ENCODE measurements at regions not wholly inside any gene's neighbourhood (a gene's known extent, or its start where the extent isn't known, plus 50 kb on each side); places are given as distances from the start of the nearest gene placed in this dataset.

- no peaks in the 10 kb centered on the region for H3K9me3 Mint-ChIP-seq
- no peak for ATAC-seq (ENCODE audit: low read depth)
- no peak overlapping the region for H3K27ac Mint-ChIP-seq
- H3K27me3 Mint-ChIP-seq, result peaks cover 1% of the 10 kb centered on the region
- DNase-seq, result no peak
- no peaks in the 10 kb centered on the region for H3K4me1 Mint-ChIP-seq
- POLR2A ChIA-PET, result no interaction called here
- H3K36me3 Mint-ChIP-seq, result no peaks in the 10 kb centered on the region
- H3K4me3 Mint-ChIP-seq, result no peak overlapping the region
Measured at GRCh38 chr12:24416423-24417109, 467.1 kb upstream of the SOX5 start.

- no peaks in the 10 kb centered on the region for H3K9me3 Mint-ChIP-seq
- H3K36me3 Mint-ChIP-seq, result no peaks in the 10 kb centered on the region
- no peak overlapping the region for H3K27ac Mint-ChIP-seq
- no peak for DNase-seq
- no peaks in the 10 kb centered on the region for H3K4me1 Mint-ChIP-seq
- H3K4me3 Mint-ChIP-seq, result no peak overlapping the region
- no peak for ATAC-seq (ENCODE audit: low read depth)
- peaks cover 1% of the 10 kb centered on the region for H3K27me3 Mint-ChIP-seq
- POLR2A ChIA-PET, result no interaction called here
Measured at GRCh38 chr12:24415934-24416333, 466.5 kb upstream of the SOX5 start.

DNA sequence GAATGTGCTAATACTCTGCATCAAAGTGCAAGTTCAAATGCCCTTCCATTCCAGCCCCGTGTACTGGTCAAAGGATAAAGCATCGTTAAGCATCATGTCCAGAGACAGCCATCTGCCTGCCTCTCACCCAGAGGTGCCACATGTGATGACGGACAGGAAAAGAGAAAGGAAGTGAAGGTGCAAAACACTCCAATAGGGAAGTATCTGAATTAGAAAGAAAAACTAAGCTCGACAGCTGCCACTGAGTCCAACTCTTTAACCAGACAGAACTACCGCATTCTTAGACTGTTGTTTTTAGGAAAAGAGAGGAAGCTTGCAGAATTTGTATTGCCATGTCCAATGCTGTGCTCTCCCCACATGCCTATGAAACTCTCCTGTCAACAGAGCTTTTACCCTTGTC lies 465.0 kb upstream of the SOX5 start:
- Mint-ChIP-seq H3K4me3 (no peak overlapping the region), H3K36me3 (no peaks in the 10 kb centered on the region), H3K27ac (no peak overlapping the region), H3K4me1 (no peaks in the 10 kb centered on the region), H3K9me3 (no peaks in the 10 kb centered on the region), H3K27me3 (peaks cover 1% of the 10 kb centered on the region)
- POLR2A ChIA-PET, result no interaction called here
- DNase-seq (no peak), ATAC-seq (ENCODE audit: low read depth) (no peak)

DNA sequence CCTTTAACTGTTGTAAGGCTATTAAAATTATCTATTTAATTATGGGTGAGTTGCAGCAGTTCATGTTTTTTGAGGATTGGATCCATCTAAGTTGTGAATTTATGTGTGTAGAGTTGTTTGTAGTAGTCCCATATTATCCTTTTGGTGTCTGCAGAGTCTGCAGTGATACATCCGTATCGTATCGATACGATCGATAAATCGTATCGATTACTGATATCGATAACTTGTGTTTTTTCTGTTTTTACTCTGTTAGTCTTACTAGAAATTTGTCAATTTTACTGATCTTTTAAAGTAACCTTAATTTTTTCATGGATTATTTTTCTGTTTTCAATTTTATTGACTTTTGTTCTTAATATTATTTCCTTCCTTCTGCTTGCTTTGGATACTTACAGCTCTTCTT lies 462.5 kb upstream of the SOX5 start:
- no peak overlapping the region for H3K27ac Mint-ChIP-seq
- ATAC-seq (ENCODE audit: low read depth) (no peak), DNase-seq (no peak)
- H3K27me3 Mint-ChIP-seq, result peaks cover 3% of the 10 kb centered on the region
- H3K9me3 Mint-ChIP-seq, result no peaks in the 10 kb centered on the region
- peaks cover 3% of the 10 kb centered on the region for H3K4me1 Mint-ChIP-seq
- no peaks in the 10 kb centered on the region for H3K36me3 Mint-ChIP-seq
- H3K4me3 Mint-ChIP-seq, result no peak overlapping the region
- POLR2A ChIA-PET, result no interaction called here

- H3K36me3 Mint-ChIP-seq, result no peaks in the 10 kb centered on the region
- no peak for DNase-seq
- ATAC-seq (ENCODE audit: low read depth), result no peak
- H3K27me3 Mint-ChIP-seq, result peaks cover 5% of the 10 kb centered on the region
- no peaks in the 10 kb centered on the region for H3K9me3 Mint-ChIP-seq
- no peak overlapping the region for H3K4me3 Mint-ChIP-seq
- peaks cover 3% of the 10 kb centered on the region for H3K4me1 Mint-ChIP-seq
- POLR2A ChIA-PET, result no interaction called here
- H3K27ac Mint-ChIP-seq, result no peak overlapping the region
Measured at GRCh38 chr12:24409868-24410267, 460.4 kb upstream of the SOX5 start.

- H3K27me3 Mint-ChIP-seq, result peaks cover 3% of the 10 kb centered on the region
- ATAC-seq (ENCODE audit: low read depth) (no peak), DNase-seq (no peak)
Measured at GRCh38 chr12:24408305-24408704, 458.8 kb upstream of the SOX5 start.

DNA sequence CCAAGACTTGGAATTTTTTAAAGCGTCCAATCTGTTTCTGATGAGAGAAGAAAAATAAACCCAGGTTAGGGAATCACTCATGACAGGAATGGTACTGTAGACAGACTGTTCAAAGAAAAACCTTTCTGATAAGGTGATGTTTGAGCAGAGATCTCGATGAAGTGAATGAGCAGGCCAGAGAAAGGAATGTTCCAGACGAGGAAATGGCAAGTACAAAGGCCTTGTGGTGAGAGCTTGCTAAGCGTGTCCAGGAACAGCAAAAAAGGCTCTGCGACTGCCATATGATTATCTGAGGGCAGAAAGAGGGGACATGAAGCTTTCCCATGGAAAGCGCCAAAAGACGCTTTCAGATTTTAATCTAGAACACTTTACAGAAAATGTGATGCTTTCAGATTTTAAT lies 458.4 kb upstream of the SOX5 start:
- no peaks in the 10 kb centered on the region for H3K36me3 Mint-ChIP-seq
- no peaks in the 10 kb centered on the region for H3K9me3 Mint-ChIP-seq
- no peak overlapping the region for H3K4me3 Mint-ChIP-seq
- no peak overlapping the region for H3K27ac Mint-ChIP-seq
- peaks cover 3% of the 10 kb centered on the region for H3K4me1 Mint-ChIP-seq
- no peak for ATAC-seq (ENCODE audit: low read depth)
- H3K27me3 Mint-ChIP-seq, result peaks cover 3% of the 10 kb centered on the region
- DNase-seq, result no peak
- POLR2A ChIA-PET, result no interaction called here

More at GRCh38 chr12:24408305-24408704, 458.8 kb upstream of the SOX5 start:
- Mint-ChIP-seq H3K4me3 (no peak overlapping the region), H3K9me3 (no peaks in the 10 kb centered on the region), H3K27ac (no peak overlapping the region), H3K36me3 (no peaks in the 10 kb centered on the region), H3K4me1 (peaks cover 3% of the 10 kb centered on the region)
- POLR2A ChIA-PET, result no interaction called here

- H3K36me3 Mint-ChIP-seq, result no peaks in the 10 kb centered on the region
- no peak overlapping the region for H3K4me3 Mint-ChIP-seq
- POLR2A ChIA-PET, result no interaction called here
- H3K27me3 Mint-ChIP-seq, result peaks cover 3% of the 10 kb centered on the region
- H3K27ac Mint-ChIP-seq, result no peak overlapping the region
- ATAC-seq (ENCODE audit: low read depth), result no peak
- no peaks in the 10 kb centered on the region for H3K9me3 Mint-ChIP-seq
- H3K4me1 Mint-ChIP-seq, result peaks cover 3% of the 10 kb centered on the region
- no peak for DNase-seq
Measured at GRCh38 chr12:24404086-24404815, 454.8 kb upstream of the SOX5 start.

- POLR2A ChIA-PET, result no interaction called here
- H3K4me3 Mint-ChIP-seq, result no peak overlapping the region
- no peaks in the 10 kb centered on the region for H3K9me3 Mint-ChIP-seq
- H3K4me1 Mint-ChIP-seq, result no peaks in the 10 kb centered on the region
- no peaks in the 10 kb centered on the region for H3K27me3 Mint-ChIP-seq
- ATAC-seq (ENCODE audit: low read depth) (no peak), DNase-seq (no peak)
- no peaks in the 10 kb centered on the region for H3K36me3 Mint-ChIP-seq
- H3K27ac Mint-ChIP-seq, result no peak overlapping the region
Measured at GRCh38 chr12:24400533-24400932, 451.1 kb upstream of the SOX5 start.

- POLR2A ChIA-PET, result no interaction called here
- H3K4me3 Mint-ChIP-seq, result no peak overlapping the region
- H3K27ac Mint-ChIP-seq, result no peak overlapping the region
- H3K4me1 Mint-ChIP-seq, result no peaks in the 10 kb centered on the region
- no peaks in the 10 kb centered on the region for H3K36me3 Mint-ChIP-seq
- DNase-seq (no peak), ATAC-seq (ENCODE audit: low read depth) (no peak)
- H3K9me3 Mint-ChIP-seq, result no peaks in the 10 kb centered on the region
- no peaks in the 10 kb centered on the region for H3K27me3 Mint-ChIP-seq
Measured at GRCh38 chr12:24398605-24399004, 449.1 kb upstream of the SOX5 start.

DNA sequence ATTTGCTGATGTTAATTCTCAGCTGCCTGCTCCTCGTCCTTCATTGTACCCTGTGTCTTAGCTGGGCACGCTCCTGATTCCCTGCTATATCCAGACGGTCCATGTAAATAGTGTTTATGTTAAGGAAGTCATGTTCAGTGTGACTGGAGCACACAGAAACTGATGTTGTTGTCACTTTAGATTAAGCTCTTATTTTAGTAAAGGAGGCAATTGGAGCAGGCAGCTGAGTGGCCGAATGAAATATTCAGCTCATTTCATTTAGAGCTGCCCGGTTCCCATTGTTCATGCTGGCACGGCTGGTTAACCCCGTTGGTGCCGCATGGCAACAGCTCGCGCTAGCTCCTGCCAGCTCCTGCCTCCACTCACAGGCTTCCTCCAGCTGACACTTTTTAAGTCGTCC lies 446.8 kb upstream of the SOX5 start:
- no peak overlapping the region for H3K27ac Mint-ChIP-seq
- no peaks in the 10 kb centered on the region for H3K36me3 Mint-ChIP-seq
- POLR2A ChIA-PET, result no interaction called here
- H3K9me3 Mint-ChIP-seq, result no peaks in the 10 kb centered on the region
- ATAC-seq (ENCODE audit: low read depth) (no peak), DNase-seq (no peak)
- H3K4me3 Mint-ChIP-seq, result no peak overlapping the region
- H3K27me3 Mint-ChIP-seq, result no peaks in the 10 kb centered on the region
- no peaks in the 10 kb centered on the region for H3K4me1 Mint-ChIP-seq

DNA sequence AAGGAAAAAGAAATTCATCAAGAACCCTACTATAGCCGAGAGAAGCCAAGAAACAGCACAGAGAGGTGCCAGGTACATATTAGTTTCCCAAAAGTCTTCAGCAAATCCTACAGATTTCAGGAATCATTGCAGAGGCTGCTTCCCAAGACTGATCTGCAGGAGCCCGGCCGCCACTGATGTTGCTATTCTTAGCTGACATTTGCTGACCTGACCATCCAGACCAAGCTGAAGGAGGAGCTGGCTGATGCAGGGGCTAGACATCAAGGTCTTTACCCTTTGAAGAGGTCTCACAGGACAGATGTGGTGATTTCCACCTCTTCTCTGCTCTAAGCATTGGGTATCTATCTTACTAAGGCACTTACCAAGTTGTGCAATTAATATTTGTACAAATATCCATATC lies 444.8 kb upstream of the SOX5 start:
- ATAC-seq (ENCODE audit: low read depth) (no peak), DNase-seq (no peak)
- H3K9me3 Mint-ChIP-seq, result peaks cover under 1% of the 10 kb centered on the region
- POLR2A ChIA-PET, result no interaction called here
- no peak overlapping the region for H3K27ac Mint-ChIP-seq
- no peak overlapping the region for H3K4me3 Mint-ChIP-seq
- H3K4me1 Mint-ChIP-seq, result no peaks in the 10 kb centered on the region
- H3K36me3 Mint-ChIP-seq, result no peaks in the 10 kb centered on the region
- H3K27me3 Mint-ChIP-seq, result no peaks in the 10 kb centered on the region

DNA sequence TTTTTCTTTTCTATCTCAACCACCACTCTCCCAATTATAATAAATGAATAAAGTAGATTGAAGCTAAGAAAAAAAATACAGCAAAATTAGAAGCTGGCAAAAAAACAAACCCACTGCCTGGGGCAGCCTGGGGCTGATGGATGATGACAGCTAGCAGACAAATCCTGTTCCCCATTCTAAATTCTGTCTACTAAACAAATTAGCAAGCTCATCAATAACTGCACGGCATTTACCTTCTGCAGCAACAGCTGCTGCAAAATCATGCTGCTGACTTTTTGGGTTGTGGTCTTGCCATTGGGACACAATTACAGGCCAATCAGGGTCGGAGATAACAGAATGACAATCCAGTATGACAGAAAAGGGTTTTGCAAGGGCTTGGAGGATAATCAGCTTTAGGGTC lies 443.6 kb upstream of the SOX5 start:
- no peaks in the 10 kb centered on the region for H3K4me1 Mint-ChIP-seq
- ATAC-seq (ENCODE audit: low read depth), result no peak
- no peaks in the 10 kb centered on the region for H3K27me3 Mint-ChIP-seq
- H3K4me3 Mint-ChIP-seq, result no peak overlapping the region
- no peak for DNase-seq
- no peak overlapping the region for H3K27ac Mint-ChIP-seq
- POLR2A ChIA-PET, result no interaction called here
- no peaks in the 10 kb centered on the region for H3K36me3 Mint-ChIP-seq
- H3K9me3 Mint-ChIP-seq, result peaks cover 1% of the 10 kb centered on the region

DNA sequence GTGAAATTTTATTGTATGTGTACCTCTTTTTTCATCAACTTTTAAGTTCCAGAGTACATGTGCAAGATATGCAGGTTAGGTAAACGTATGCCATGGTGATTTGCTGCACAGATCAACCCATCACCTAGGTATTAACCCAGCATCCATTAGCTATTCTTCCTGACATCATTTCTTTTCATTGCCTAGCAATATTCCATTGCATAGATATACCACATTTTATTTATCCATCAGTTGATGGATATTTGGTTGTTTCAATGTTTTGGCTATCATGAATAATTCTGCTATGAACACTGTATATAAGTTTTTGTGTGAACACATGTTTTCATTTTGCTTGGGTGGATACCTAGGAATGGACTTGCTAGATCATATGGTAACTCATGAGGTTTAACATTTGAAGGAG lies 439.9 kb upstream of the SOX5 start:
- peaks cover 1% of the 10 kb centered on the region for H3K9me3 Mint-ChIP-seq
- H3K27ac Mint-ChIP-seq, result no peak overlapping the region
- no peaks in the 10 kb centered on the region for H3K4me1 Mint-ChIP-seq
- ATAC-seq (ENCODE audit: low read depth) (no peak), DNase-seq (no peak)
- H3K27me3 Mint-ChIP-seq, result no peaks in the 10 kb centered on the region
- POLR2A ChIA-PET, result no interaction called here
- H3K4me3 Mint-ChIP-seq, result no peak overlapping the region
- H3K36me3 Mint-ChIP-seq, result no peaks in the 10 kb centered on the region
